ENCODE measurements at regions not wholly inside any gene's neighbourhood (a gene's known extent, or its start where the extent isn't known, plus 50 kb on each side); places are given as distances from the start of the nearest gene placed in this dataset.
A peak's percentile ranks its signal among the peaks of the same experiment; 100 is the strongest.

- ATAC-seq (peak in 1 of 2 donors; percentile 20), DNase-seq (no peak)
- peak; percentile 8 for TF ChIP-seq CTCF (IDR thresholded peaks at IDR 0.05)
- Histone ChIP-seq H3K4me3 (no peak overlapping the region), H3K4me1 (peaks cover 9% of the 10 kb centered on the region), H3K27me3 (ENCODE audit: low read depth) (no peaks in the 10 kb centered on the region), H3K27ac (no peak overlapping the region), H3K36me3 (no peaks in the 10 kb centered on the region), H3K9me3 (no peaks in the 10 kb centered on the region)
- intact Hi-C loops (cut with DNase I) = no loop called here
Observed at GRCh38 chr7:41892356-41893100, 189.6 kb upstream of the INHBA start.

DNA sequence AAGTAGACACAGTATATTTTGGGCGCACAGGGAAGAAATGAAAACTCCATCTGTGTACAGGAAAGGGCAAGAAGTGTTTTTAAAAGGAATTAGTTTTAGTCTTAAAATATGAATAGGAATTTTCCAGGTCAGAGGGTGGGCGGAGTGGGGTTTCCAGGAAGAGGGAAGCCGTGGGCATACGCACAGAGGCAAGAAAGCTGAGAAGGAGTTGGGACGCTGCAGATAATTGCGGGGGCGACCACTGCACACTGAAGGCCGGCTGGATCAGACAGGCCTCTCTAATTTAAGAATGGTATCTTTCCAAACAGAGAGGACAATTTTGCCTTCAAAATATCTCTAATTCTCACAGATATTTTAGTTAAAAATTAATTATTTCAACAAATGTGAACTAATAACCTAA is 189.1 kb upstream of the INHBA start:
- Histone ChIP-seq H3K4me1 (peaks cover 14% of the 10 kb centered on the region), H3K4me3 (no peak overlapping the region), H3K27ac (no peak overlapping the region), H3K36me3 (no peaks in the 10 kb centered on the region), H3K9me3 (no peaks in the 10 kb centered on the region), H3K27me3 (ENCODE audit: low read depth) (no peaks in the 10 kb centered on the region)
- ATAC-seq (no peak), DNase-seq (no peak)
- intact Hi-C loops (cut with DNase I) = no loop called here
- TF ChIP-seq CTCF (IDR thresholded peaks at IDR 0.05) = no peak

DNA sequence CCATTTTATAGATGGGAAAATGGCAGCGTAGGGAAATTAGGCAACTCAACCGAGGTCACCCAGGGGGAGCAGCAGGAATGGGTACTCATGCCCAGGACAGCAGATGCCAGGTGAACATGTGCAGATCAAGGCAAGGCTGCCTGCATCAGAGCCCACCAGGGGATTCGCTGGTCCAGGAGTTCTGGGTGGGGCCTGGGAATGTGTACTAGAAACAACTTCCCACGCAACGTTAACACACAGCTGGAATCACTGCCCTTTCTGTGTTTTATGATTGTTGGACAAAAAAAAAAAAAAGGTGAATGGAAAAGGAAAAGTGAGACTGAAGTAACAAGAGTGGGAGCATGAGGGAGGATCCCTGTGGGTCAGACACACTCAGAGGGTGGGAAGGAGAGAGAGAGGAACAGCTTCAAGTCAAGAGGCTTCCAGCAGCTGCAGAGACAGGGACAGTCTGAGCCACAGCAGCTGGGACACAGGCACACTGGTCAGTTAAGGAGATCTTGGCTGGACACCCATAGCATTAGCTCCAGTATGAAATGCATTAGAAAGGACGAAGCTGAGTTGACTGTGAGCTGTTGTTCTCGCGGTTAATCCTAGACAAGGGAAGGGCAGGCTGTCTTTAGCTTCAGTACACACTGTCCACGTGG is 187.9 kb upstream of the INHBA start:
- Histone ChIP-seq H3K4me3 (no peak overlapping the region), H3K9me3 (no peaks in the 10 kb centered on the region), H3K27ac (no peak overlapping the region), H3K27me3 (ENCODE audit: low read depth) (no peaks in the 10 kb centered on the region), H3K4me1 (peaks cover 25% of the 10 kb centered on the region), H3K36me3 (no peaks in the 10 kb centered on the region)
- ATAC-seq = peak in 1 of 2 donors; percentile 39
- intact Hi-C loops (cut with DNase I) = no loop called here
- no peak for DNase-seq
- TF ChIP-seq CTCF (IDR thresholded peaks at IDR 0.05) = no peak

DNA sequence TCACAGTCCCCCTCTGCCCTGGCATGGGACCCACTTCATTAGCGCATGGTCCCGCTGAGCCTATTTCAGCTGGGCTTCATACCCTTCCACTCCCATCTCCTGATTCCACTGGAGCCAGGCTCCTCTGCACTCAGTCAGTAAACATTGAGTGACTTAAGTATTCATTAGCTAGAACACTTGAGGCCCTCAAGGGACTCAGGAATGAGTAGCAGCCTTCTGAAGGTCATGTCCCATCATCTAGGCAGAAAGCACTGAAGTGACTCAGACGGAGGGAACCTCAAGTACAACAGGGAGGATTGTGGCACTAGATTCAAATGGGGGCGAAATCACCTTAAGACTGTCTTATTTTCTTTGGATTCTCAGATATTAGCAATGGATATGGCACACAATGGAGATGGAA is 186.6 kb upstream of the INHBA start:
- Histone ChIP-seq H3K9me3 (no peaks in the 10 kb centered on the region), H3K4me3 (no peak overlapping the region), H3K27me3 (ENCODE audit: low read depth) (no peaks in the 10 kb centered on the region), H3K4me1 (peaks cover 32% of the 10 kb centered on the region), H3K27ac (no peak overlapping the region), H3K36me3 (no peaks in the 10 kb centered on the region)
- ATAC-seq (peak; percentile 9 to 56), DNase-seq (no peak)
- intact Hi-C loops (cut with DNase I) = no loop called here
- TF ChIP-seq CTCF (IDR thresholded peaks at IDR 0.05) = no peak

DNA sequence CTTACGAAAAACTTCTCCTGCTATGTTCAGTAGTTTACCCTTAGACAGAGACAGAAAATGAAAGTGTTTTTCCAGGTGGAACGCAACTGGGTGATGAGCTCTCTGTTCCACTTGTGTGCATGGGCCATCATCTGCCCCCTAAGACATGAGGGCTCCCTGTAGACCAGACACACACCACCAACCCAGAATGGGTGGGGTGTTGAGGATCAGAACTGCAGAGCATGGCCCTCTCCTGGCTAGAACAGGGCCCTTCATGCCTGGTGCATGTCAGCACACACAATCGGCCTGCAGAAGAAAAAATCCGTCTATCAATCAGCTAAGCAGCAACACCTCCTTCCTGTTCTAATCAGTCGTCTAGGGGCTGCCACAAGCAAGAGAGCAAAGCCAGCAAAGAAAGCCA is 186.2 kb upstream of the INHBA start:
- no peaks in the 10 kb centered on the region for H3K9me3 ChIP-seq
- TF ChIP-seq CTCF (IDR thresholded peaks at IDR 0.05) = no peak
- H3K4me3 ChIP-seq = no peak overlapping the region
- H3K36me3 ChIP-seq = no peaks in the 10 kb centered on the region
- intact Hi-C loops (cut with DNase I) = no loop called here
- DNase-seq (no peak), ATAC-seq (peak; percentile 22 to 34)
- H3K27ac ChIP-seq = no peak overlapping the region
- H3K27me3 ChIP-seq (ENCODE audit: low read depth) = no peaks in the 10 kb centered on the region
- peaks cover 32% of the 10 kb centered on the region for H3K4me1 ChIP-seq
